CD14-positive monocyte (primary cell): ENCODE measurements at regions not wholly inside any gene's neighbourhood (a gene's known extent, or its start where the extent isn't known, plus 50 kb on each side); places are given as distances from the start of the nearest gene placed in this dataset.

Experiments
- DNase-seq, 3 donors: peaks; one replicate each; pipeline ENCODE4 v3.0.0-alpha.2; 2011 to 2022
- H2AFZ ChIP-seq: 2 replicates; pipeline ENCODE4 v1.6.0; 2012; ENCODE audit warnings: mild to moderate bottlenecking, low read depth, low read length, inconsistent platforms; ENCODE audit not compliant: insufficient read depth, poor library complexity, severe bottlenecking
- H3K27ac ChIP-seq, 2 donors: 1 replicate in 1 of 2; 2 replicates in 1 of 2; pipeline ENCODE4 v1.5.1; 2012 to 2013; ENCODE audit warnings: low read length in 2 of 2, control low read depth in 1 of 2, inconsistent platforms in 1 of 2, low read depth in 1 of 2, mild to moderate bottlenecking in 1 of 2
- H3K27me3 ChIP-seq, 2 donors: one replicate each; pipeline versions ENCODE4 v1.6.0 to v1.6.1; 2011 to 2013; ENCODE audit warnings: low read length in 2 of 2; ENCODE audit not compliant: control insufficient read depth in 2 of 2, insufficient read depth in 2 of 2
- H3K36me3 ChIP-seq, 2 donors: replicated peaks in 1 of 2; 1 replicate in 1 of 2; 2 replicates in 1 of 2; pipeline versions ENCODE4 v1.5.1 to v1.6.1; 2012 to 2013; ENCODE audit warnings: low read length in 2 of 2, control low read depth in 1 of 2, inconsistent platforms in 1 of 2, mild to moderate bottlenecking in 1 of 2; ENCODE audit not compliant: insufficient read depth in 2 of 2, control insufficient read depth in 1 of 2
- H3K4me1 ChIP-seq, 2 donors: 1 replicate in 1 of 2; 2 replicates in 1 of 2; pipeline versions ENCODE4 v1.5.1 to v1.6.1; 2012 to 2013; ENCODE audit warnings: low read length in 2 of 2, control low read depth in 1 of 2, inconsistent platforms in 1 of 2, mild to moderate bottlenecking in 1 of 2, moderate library complexity in 1 of 2; ENCODE audit not compliant: insufficient read depth in 2 of 2, control insufficient read depth in 1 of 2
- H3K4me2 ChIP-seq: replicated peaks from 2 replicates; pipeline ENCODE3; 2012; ENCODE audit warnings: low read length, moderate library complexity, mild to moderate bottlenecking; ENCODE audit not compliant: poor library complexity, severe bottlenecking; ENCODE audit errors: extremely low read depth
- H3K4me3 ChIP-seq, 3 experiments: fragments of 200-600 bp in 1 of 3; sonication (generic) in 1 of 3; replicated peaks in 1 of 3; 1 replicate in 2 of 3; 2 replicates in 1 of 3; pipeline ENCODE4 v1.5.1; 2011 to 2013; ENCODE audit warnings: low read length in 3 of 3, mild to moderate bottlenecking in 3 of 3, control low read depth in 2 of 3, low read depth in 2 of 3, inconsistent platforms in 1 of 3, moderate library complexity in 1 of 3
- H3K79me2 ChIP-seq: 2 replicates; pipeline ENCODE4 v1.6.0; 2012; ENCODE audit warnings: mild to moderate bottlenecking, control low read depth, inconsistent platforms, low read length, moderate library complexity; ENCODE audit not compliant: insufficient read depth
- H3K9ac ChIP-seq: 2 replicates; pipeline ENCODE4 v1.6.0; 2017; ENCODE audit warnings: low read length, mild to moderate bottlenecking; ENCODE audit not compliant: insufficient read depth, poor library complexity, severe bottlenecking
- H3K9me3 ChIP-seq, 2 donors: replicated peaks in 1 of 2; 1 replicate in 1 of 2; 2 replicates in 1 of 2; pipeline versions ENCODE4 v1.5.1 to v1.6.1; 2012 to 2013; ENCODE audit warnings: low read length in 2 of 2, control low read depth in 1 of 2; ENCODE audit not compliant: control insufficient read depth in 1 of 2, insufficient read depth in 1 of 2
- H4K20me1 ChIP-seq: 2 replicates; pipeline ENCODE4 v1.6.0; 2012; ENCODE audit warnings: mild to moderate bottlenecking, low read length, control low read depth, moderate library complexity; ENCODE audit not compliant: insufficient read depth
- H3K27ac Mint-ChIP-seq, 7 donors: one replicate each; pipeline ENCODE4 v1.8.0; 2020; ENCODE audit warnings: mild to moderate bottlenecking in 7 of 7, mixed read lengths in 7 of 7, moderate library complexity in 6 of 7, inconsistent platforms in 2 of 7
- H3K27me3 Mint-ChIP-seq, 3 donors: one replicate each; pipeline ENCODE4 v1.8.0; 2021 to 2022; ENCODE audit warnings: low read depth in 3 of 3, mild to moderate bottlenecking in 3 of 3, mixed read lengths in 3 of 3, moderate library complexity in 3 of 3, inconsistent platforms in 1 of 3
- H3K36me3 Mint-ChIP-seq, 2 donors: one replicate each; pipeline ENCODE4 v1.8.0; 2020; ENCODE audit warnings: mixed read lengths in 2 of 2, inconsistent platforms in 1 of 2, mild to moderate bottlenecking in 1 of 2
- H3K4me1 Mint-ChIP-seq: one replicate; pipeline ENCODE4 v1.8.0; 2020; ENCODE audit warnings: mild to moderate bottlenecking, mixed read lengths
- H3K4me3 Mint-ChIP-seq, 2 donors: one replicate each; pipeline ENCODE4 v1.8.0; 2020; ENCODE audit warnings: mild to moderate bottlenecking in 2 of 2, mixed read lengths in 2 of 2, moderate library complexity in 1 of 2
- H3K9me3 Mint-ChIP-seq, 7 donors: one replicate each; pipeline ENCODE4 v1.8.0; 2020 to 2022; ENCODE audit warnings: mixed read lengths in 7 of 7, mild to moderate bottlenecking in 6 of 7, moderate library complexity in 6 of 7, inconsistent platforms in 2 of 7
- WGBS: methylation state at CpG from one replicate; pipeline ENCODE4 v1.1.5; 2013; ENCODE audit warnings: missing lambda C conversion rate; ENCODE audit not compliant: insufficient coverage; 5-methylcytosine and 5-hydroxymethylcytosine counted together
- intact Hi-C, 2 donors: fragments of 100-400 bp; cut with micrococcal nuclease; formaldehyde crosslinking; loops; one replicate each; pipeline versions ENCODE4 v1.15.0 to v1.15.1; 2023
- TF ChIP-seq, protein P1 (sequence below): fragments of 200-600 bp; IDR thresholded peaks from one replicate; pipeline ENCODE4 v1.8.0; 2022; ENCODE audit warnings: antibody characterized with exemption, mild to moderate bottlenecking

DNA sequence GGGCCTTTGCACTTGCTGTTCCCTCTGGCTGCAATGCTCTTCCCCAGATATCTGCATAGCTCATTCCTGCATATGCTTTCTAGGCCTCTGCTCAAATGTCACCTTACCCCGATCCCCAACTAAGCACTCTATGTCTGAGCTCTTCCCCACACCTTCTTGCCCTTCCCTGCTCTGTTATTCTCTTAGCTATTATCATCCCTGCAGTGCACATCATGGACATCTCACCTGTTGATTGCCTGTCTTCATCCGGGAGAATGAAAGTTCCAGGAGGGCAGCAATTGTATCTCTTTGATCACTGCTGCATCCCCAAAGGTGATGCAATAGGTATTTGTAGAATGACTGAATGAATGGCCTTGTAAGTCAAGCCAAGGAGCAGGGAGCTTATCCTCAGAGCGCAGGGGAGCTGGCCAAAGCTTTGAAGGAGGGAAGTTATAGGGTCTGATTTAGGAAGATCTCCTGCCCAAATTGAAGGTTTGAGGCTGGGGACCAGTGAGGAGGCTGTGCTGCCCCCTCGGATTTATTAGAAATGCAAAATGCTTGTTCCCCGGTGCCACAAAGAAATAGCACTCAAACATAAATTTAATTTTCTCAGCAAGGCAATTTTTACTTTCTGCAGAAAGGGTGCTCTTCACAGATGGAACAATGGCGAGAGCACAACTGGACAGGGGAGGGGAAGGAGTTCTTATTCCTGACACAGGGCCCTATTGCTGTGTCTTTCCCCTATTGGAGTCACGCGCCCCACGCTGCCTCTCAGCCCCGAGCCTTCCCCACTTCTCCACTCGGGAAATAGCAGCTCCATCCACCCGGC lies 631.1 kb downstream of the MATN1 start:
- Histone ChIP-seq H3K9ac (no peak overlapping the region), H3K36me3 (no peaks in the 10 kb centered on the region), H3K27ac (no peak overlapping the region), H3K27me3 (no peaks in the 10 kb centered on the region), H2AFZ (no peak overlapping the region), H3K4me3 (no peak overlapping the region), H3K79me2 (no peaks in the 10 kb centered on the region), H4K20me1 (no peaks in the 10 kb centered on the region), H3K4me2 (no peak overlapping the region), H3K9me3 (peaks cover 24 to 32% of the 10 kb centered on the region in 2 donors), H3K4me1 (no peaks in the 10 kb centered on the region)
- peaks cover 4% of the 10 kb centered on the region in 3 donors for H3K27me3 Mint-ChIP-seq
- intact Hi-C loops, result no loop called here
- 97% methylated on average over 10 of the region's 12 CpGs for WGBS
- no peaks in the 10 kb centered on the region for H3K36me3 Mint-ChIP-seq
- peaks cover 23 to 36% (median 30%) of the 10 kb centered on the region in 7 donors for H3K9me3 Mint-ChIP-seq
- H3K4me3 Mint-ChIP-seq, result no peak overlapping the region
- no peak for DNase-seq
- TF ChIP-seq, protein P1, sequence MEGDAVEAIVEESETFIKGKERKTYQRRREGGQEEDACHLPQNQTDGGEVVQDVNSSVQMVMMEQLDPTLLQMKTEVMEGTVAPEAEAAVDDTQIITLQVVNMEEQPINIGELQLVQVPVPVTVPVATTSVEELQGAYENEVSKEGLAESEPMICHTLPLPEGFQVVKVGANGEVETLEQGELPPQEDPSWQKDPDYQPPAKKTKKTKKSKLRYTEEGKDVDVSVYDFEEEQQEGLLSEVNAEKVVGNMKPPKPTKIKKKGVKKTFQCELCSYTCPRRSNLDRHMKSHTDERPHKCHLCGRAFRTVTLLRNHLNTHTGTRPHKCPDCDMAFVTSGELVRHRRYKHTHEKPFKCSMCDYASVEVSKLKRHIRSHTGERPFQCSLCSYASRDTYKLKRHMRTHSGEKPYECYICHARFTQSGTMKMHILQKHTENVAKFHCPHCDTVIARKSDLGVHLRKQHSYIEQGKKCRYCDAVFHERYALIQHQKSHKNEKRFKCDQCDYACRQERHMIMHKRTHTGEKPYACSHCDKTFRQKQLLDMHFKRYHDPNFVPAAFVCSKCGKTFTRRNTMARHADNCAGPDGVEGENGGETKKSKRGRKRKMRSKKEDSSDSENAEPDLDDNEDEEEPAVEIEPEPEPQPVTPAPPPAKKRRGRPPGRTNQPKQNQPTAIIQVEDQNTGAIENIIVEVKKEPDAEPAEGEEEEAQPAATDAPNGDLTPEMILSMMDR, result no peak
- no peak overlapping the region for H3K27ac Mint-ChIP-seq
- no peaks in the 10 kb centered on the region for H3K4me1 Mint-ChIP-seq

DNA sequence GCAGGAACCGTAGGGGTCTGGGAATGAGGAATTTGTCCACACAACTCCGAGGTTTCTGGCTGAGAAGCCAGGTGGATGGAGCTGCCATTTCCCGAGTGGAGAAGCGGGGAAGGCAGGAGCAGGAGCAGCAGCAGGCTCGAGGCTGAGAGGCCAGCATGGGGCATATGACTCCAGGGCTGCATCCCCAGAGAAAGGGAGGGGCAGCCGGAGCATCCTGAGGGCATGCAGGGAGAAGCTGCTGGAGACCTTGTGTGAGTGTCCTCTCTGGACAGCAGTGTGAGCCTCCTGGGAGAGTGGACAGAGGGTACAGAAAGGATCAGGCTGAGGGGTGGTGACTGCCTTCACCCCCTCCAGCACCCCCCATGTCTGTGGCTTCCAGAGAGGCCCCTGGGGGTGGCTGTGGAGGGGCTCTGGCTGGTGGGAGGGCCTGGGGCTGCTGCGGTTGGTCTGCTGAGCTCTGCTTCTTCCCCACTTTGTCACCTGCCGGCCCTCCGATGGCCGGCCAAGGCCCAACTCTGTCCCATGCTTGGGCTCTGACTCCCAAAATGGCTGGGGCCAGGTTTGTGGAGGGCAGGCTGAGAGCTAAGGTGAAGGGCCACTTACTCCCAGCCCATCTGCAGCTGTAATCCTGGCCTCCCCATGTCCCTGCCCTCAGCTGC lies 633.1 kb downstream of the MATN1 start:
- no peaks in the 10 kb centered on the region for H4K20me1 ChIP-seq
- H3K36me3 ChIP-seq, result no peaks in the 10 kb centered on the region
- Mint-ChIP-seq H3K27ac (no peak overlapping the region), H3K36me3 (no peaks in the 10 kb centered on the region), H3K4me1 (no peaks in the 10 kb centered on the region), H3K9me3 (peaks cover 23 to 36% (median 30%) of the 10 kb centered on the region in 7 donors), H3K27me3 (peaks cover 11 to 17% (median 13%) of the 10 kb centered on the region in 3 donors), H3K4me3 (no peak overlapping the region)
- DNase-seq, result no peak
- no peak overlapping the region for H2AFZ ChIP-seq
- H3K79me2 ChIP-seq, result no peaks in the 10 kb centered on the region
- peaks cover 24 to 32% of the 10 kb centered on the region in 2 donors for H3K9me3 ChIP-seq
- no peaks in the 10 kb centered on the region for H3K4me1 ChIP-seq
- H3K27ac ChIP-seq, result no peak overlapping the region
- no peaks in the 10 kb centered on the region for H3K27me3 ChIP-seq
- 78% methylated on average over 6 of the region's 10 CpGs for WGBS
- no peak overlapping the region for H3K4me3 ChIP-seq
- TF ChIP-seq, protein P1, result no peak
- no peak overlapping the region for H3K4me2 ChIP-seq
- H3K9ac ChIP-seq, result no peak overlapping the region
- intact Hi-C loops, result no loop called here
